KMS-11 (cell line): ENCODE measurements at regions not wholly inside any gene's neighbourhood (a gene's known extent, or its start where the extent isn't known, plus 50 kb on each side); places are given as distances from the start of the nearest gene placed in this dataset.

Experiments used
- H2AFZ ChIP-seq: fragments of 200-600 bp; sonication (generic); 2 replicates; pipeline ENCODE4 v1.6.1; 2016; ENCODE audit warnings: antibody characterized with exemption, mixed run types, low read depth
- H3K27ac ChIP-seq: fragments of 200-600 bp; sonication (generic); 2 replicates; pipeline ENCODE4 v1.6.1; 2016; ENCODE audit warnings: mild to moderate bottlenecking, mixed run types
- H3K27me3 ChIP-seq: fragments of 200-600 bp; sonication (generic); 2 replicates; pipeline ENCODE4 v1.6.1; 2017; ENCODE audit warnings: mild to moderate bottlenecking, low read depth, mixed run types, moderate library complexity; ENCODE audit not compliant: insufficient read depth
- H3K36me3 ChIP-seq: fragments of 200-600 bp; sonication (generic); 2 replicates; pipeline ENCODE4 v1.6.1; 2017; ENCODE audit warnings: mild to moderate bottlenecking, mixed run types; ENCODE audit not compliant: insufficient read depth
- H3K4me1 ChIP-seq: fragments of 200-600 bp; sonication (generic); 2 replicates; pipeline ENCODE4 v1.6.1; 2016; ENCODE audit warnings: mild to moderate bottlenecking, low read depth, mixed run types; ENCODE audit not compliant: poor library complexity, severe bottlenecking
- H3K4me2 ChIP-seq: fragments of 200-600 bp; sonication (generic); 2 replicates; pipeline ENCODE4 v1.7.0; 2016; ENCODE audit warnings: mild to moderate bottlenecking, mixed run types
- H3K4me3 ChIP-seq: fragments of 200-600 bp; sonication (generic); IDR thresholded peaks from 2 replicates; pipeline ENCODE4 v1.6.1; 2017; ENCODE audit warnings: low read depth, low read length, mixed read lengths; ENCODE audit not compliant: insufficient read depth
- H3K79me2 ChIP-seq: fragments of 200-600 bp; sonication (generic); 2 replicates; pipeline ENCODE4 v1.6.1; 2016; ENCODE audit warnings: low read depth, mixed run types; ENCODE audit not compliant: insufficient read depth
- H3K9ac ChIP-seq: fragments of 200-600 bp; sonication (generic); 2 replicates; pipeline ENCODE4 v1.6.1; 2016; ENCODE audit warnings: mild to moderate bottlenecking, mixed run types
- H4K20me1 ChIP-seq: fragments of 200-600 bp; sonication (generic); 2 replicates; pipeline ENCODE4 v1.6.1; 2016; ENCODE audit warnings: mild to moderate bottlenecking, mixed run types; ENCODE audit not compliant: insufficient read depth
- TF ChIP-seq, protein P1 (sequence below): fragments of 200-600 bp; sonication (generic); conservative IDR thresholded peaks from 2 replicates; pipeline ENCODE4 v1.6.1; 2017; ENCODE audit warnings: low read depth, mild to moderate bottlenecking, antibody characterized with exemption, low read length, moderate library complexity, mixed read lengths

DNA sequence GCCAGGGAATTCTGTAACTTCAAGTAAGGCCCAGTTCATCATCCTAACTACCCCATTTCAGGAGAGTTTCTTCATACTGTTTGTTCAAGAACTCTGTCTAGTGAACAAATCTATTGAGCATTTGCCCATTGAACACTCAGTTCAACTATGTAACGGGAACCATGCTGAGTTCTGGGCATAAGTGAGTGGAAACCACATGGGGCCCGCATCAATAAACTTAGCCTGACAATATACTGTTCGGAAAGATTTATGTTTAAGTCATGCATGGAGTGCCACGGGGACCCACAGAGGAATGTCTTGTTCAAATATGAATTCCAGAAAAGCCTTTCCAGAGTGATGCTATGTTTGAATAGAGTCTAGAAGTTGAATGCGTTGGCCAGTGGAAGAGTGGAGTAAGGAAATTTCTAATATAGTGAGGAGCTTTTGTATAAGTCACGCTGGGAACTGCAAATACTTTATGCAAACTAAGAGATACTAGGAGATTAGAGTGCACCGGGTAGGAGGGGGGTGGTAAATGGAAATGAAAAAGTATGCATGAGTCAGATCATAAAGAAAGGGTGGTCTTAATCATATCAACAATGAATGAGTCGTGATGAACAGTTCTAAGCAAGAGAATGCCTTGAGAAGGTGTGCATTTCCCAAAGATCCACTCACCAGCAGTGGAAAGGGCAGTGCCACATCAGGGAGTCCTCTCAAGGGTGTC lies 279.8 kb downstream of the VPS13C start:
- TF ChIP-seq, protein P1, sequence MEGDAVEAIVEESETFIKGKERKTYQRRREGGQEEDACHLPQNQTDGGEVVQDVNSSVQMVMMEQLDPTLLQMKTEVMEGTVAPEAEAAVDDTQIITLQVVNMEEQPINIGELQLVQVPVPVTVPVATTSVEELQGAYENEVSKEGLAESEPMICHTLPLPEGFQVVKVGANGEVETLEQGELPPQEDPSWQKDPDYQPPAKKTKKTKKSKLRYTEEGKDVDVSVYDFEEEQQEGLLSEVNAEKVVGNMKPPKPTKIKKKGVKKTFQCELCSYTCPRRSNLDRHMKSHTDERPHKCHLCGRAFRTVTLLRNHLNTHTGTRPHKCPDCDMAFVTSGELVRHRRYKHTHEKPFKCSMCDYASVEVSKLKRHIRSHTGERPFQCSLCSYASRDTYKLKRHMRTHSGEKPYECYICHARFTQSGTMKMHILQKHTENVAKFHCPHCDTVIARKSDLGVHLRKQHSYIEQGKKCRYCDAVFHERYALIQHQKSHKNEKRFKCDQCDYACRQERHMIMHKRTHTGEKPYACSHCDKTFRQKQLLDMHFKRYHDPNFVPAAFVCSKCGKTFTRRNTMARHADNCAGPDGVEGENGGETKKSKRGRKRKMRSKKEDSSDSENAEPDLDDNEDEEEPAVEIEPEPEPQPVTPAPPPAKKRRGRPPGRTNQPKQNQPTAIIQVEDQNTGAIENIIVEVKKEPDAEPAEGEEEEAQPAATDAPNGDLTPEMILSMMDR: no peak
- no peaks in the 10 kb centered on the region for H3K79me2 ChIP-seq
- H3K27me3 ChIP-seq: no peaks in the 10 kb centered on the region
- no peak overlapping the region for H3K9ac ChIP-seq
- no peak overlapping the region for H3K4me3 ChIP-seq
- no peak overlapping the region for H3K27ac ChIP-seq
- no peaks in the 10 kb centered on the region for H3K36me3 ChIP-seq
- no peaks in the 10 kb centered on the region for H3K4me1 ChIP-seq
- H3K4me2 ChIP-seq: no peak overlapping the region
- H4K20me1 ChIP-seq: no peaks in the 10 kb centered on the region
- no peak overlapping the region for H2AFZ ChIP-seq

DNA sequence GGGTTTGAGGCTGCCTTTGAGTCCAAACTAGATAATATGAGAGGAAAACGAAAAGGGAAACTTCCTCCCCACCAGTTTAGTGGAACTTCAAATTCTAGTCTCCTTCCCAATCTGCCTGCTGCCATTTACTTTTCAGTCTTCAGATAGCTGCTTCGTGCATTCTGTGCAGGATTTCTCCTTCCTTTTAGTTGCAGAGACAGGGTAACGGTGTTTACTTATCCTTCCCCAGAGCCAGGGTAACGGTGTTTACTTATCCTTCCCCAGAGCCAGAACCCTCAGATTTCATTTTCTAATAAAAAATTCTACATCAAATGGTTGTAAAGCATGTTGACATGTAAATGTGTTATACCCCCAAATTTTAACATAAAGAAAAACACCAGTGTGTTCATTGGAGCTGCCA lies 282.6 kb downstream of the VPS13C start:
- H4K20me1 ChIP-seq: no peaks in the 10 kb centered on the region
- TF ChIP-seq, protein P1: no peak
- H3K27ac ChIP-seq: no peak overlapping the region
- H3K27me3 ChIP-seq: no peaks in the 10 kb centered on the region
- H3K4me3 ChIP-seq: no peak overlapping the region
- H2AFZ ChIP-seq: no peak overlapping the region
- H3K79me2 ChIP-seq: no peaks in the 10 kb centered on the region
- H3K9ac ChIP-seq: no peak overlapping the region
- H3K4me2 ChIP-seq: no peak overlapping the region
- H3K36me3 ChIP-seq: no peaks in the 10 kb centered on the region
- H3K4me1 ChIP-seq: no peaks in the 10 kb centered on the region

DNA sequence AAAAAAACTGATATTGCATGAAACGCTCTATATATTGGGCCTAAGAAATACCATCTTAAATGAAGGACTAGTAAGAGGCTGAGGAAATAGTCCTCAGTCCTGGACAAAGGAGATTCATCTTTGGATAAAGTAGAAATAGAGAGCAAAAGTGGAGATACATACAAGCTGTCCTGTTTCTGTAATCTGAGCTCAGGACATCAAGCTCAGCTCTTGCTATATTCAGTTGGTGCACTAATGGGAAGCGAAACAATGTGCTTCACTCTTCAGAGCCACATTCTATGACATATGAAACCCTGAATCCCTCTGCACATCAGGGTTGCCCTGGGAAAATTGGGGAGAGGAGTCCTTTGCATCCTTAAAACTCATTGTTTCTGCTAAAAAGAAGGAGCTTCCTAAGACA lies 290.7 kb downstream of the VPS13C start:
- Histone ChIP-seq H3K27me3 (no peaks in the 10 kb centered on the region), H3K36me3 (no peaks in the 10 kb centered on the region), H3K4me3 (no peak overlapping the region), H3K27ac (no peak overlapping the region), H2AFZ (no peak overlapping the region), H4K20me1 (no peaks in the 10 kb centered on the region), H3K4me2 (no peak overlapping the region), H3K79me2 (no peaks in the 10 kb centered on the region), H3K4me1 (no peaks in the 10 kb centered on the region), H3K9ac (no peak overlapping the region)
- TF ChIP-seq, protein P1: no peak

DNA sequence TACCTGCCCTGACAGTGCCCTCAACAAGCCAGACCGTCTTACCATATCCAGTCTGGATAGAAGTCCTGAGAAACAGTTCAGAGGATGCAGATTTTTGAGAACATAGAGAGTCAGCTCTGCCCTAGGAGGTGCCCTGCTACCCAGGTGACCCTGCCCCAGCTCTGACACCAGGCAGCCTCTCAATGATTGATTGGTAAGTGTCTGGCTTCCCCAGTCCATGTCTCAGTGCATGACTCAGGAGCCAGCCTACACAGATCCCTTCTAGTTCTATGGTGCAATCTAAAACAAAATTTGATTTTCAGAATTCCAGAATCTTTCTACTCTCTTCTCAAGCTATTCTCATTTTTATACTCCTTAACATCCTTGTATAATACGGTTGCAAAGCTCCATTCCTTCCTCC lies 292.1 kb downstream of the VPS13C start:
- Histone ChIP-seq H3K27me3 (no peaks in the 10 kb centered on the region), H3K79me2 (no peaks in the 10 kb centered on the region), H3K4me2 (no peak overlapping the region), H3K27ac (no peak overlapping the region), H3K4me1 (no peaks in the 10 kb centered on the region), H3K9ac (no peak overlapping the region), H3K36me3 (no peaks in the 10 kb centered on the region), H3K4me3 (no peak overlapping the region), H2AFZ (no peak overlapping the region), H4K20me1 (no peaks in the 10 kb centered on the region)
- TF ChIP-seq, protein P1: no peak
